ENCODE measurements at regions not wholly inside any gene's neighbourhood (a gene's known extent, or its start where the extent isn't known, plus 50 kb on each side); places are given as distances from the start of the nearest gene placed in this dataset.

- no peak for DNase-seq
These were observed 182.9 kb downstream of the KIF26A start for GRCh38 chr14:104321088-104321801.

GRCh38 chr14:104321802-104322130 lies 183.4 kb downstream of the KIF26A start:
- no peak for DNase-seq

- no peak for DNase-seq
These were observed 184.4 kb downstream of the KIF26A start for GRCh38 chr14:104322531-104323366.

GRCh38 chr14:104323551-104324175 lies 185.3 kb downstream of the KIF26A start:
- DNase-seq = no peak

- DNase-seq = no peak
These were observed 188.5 kb downstream of the KIF26A start for GRCh38 chr14:104326848-104327247.

- DNase-seq = no peak
These were observed 190.2 kb downstream of the KIF26A start for GRCh38 chr14:104328607-104329006.

GRCh38 chr14:104329793-104330192 lies 191.4 kb downstream of the KIF26A start:
- no peak for DNase-seq

GRCh38 chr14:104331871-104332605 lies 193.7 kb downstream of the KIF26A start:
- no peak for DNase-seq

- DNase-seq = no peak
These were observed 194.4 kb downstream of the KIF26A start for GRCh38 chr14:104332634-104333270.

GRCh38 chr14:104333646-104334423 lies 195.4 kb downstream of the KIF26A start:
- DNase-seq = no peak

GRCh38 chr14:104334424-104335161 lies 196.2 kb downstream of the KIF26A start:
- no peak for DNase-seq

GRCh38 chr14:104335176-104335575 lies 196.8 kb downstream of the KIF26A start:
- no peak for DNase-seq

GRCh38 chr14:104335611-104336010 lies 197.2 kb downstream of the KIF26A start:
- no peak for DNase-seq

GRCh38 chr14:104337351-104337750 lies 199.0 kb downstream of the KIF26A start:
- DNase-seq = no peak

GRCh38 chr14:104339361-104339760 lies 201.0 kb downstream of the KIF26A start:
- DNase-seq = no peak

GRCh38 chr14:104339829-104340228 lies 201.4 kb downstream of the KIF26A start:
- no peak for DNase-seq

GRCh38 chr14:104341532-104342434 lies 203.4 kb downstream of the KIF26A start:
- no peak for DNase-seq

GRCh38 chr14:104342435-104343293 lies 204.3 kb downstream of the KIF26A start:
- no peak for DNase-seq

GRCh38 chr14:104343294-104343625 lies 204.9 kb downstream of the KIF26A start:
- DNase-seq = no peak

Measured in midbrain (tissue), 1 donor.